OCI-LY3 (cell line): ENCODE measurements at regions not wholly inside any gene's neighbourhood (a gene's known extent, or its start where the extent isn't known, plus 50 kb on each side); places are given as distances from the start of the nearest gene placed in this dataset.

Experiments
- CTCF ChIP-seq: fragments of 200-600, 300-600 bp; sonication (generic); IDR thresholded peaks from 2 replicates; pipeline ENCODE4 v1.5.1; 2014; ENCODE audit warnings: antibody characterized with exemption, low read length, low read depth
- EZH2phosphoT487 ChIP-seq: fragments of 200-600 bp; shearing (Covaris generic); IDR thresholded peaks from 2 replicates; pipeline ENCODE4 v1.6.1; 2018; ENCODE audit warnings: antibody characterized with exemption, mixed run types, low read depth

- no peak for TF ChIP-seq CTCF
- TF ChIP-seq EZH2phosphoT487, result no peak
Observed at GRCh38 chr4:66108898-66109297, 438.6 kb upstream of the EPHA5 start.
